ENCODE measurements at regions not wholly inside any gene's neighbourhood (a gene's known extent, or its start where the extent isn't known, plus 50 kb on each side); places are given as distances from the start of the nearest gene placed in this dataset.
"Not testable (repeated sequence)": the region's sequence is repeated elsewhere in the genome, so short reads cannot be mapped to it uniquely, and the experiment has no call there.

GRCh38 chr21:20451046-20451445, 547.2 kb upstream of the NCAM2 start:
- no peak for DNase-seq

- DNase-seq, result no peak
These were observed 545.3 kb upstream of the NCAM2 start for GRCh38 chr21:20452935-20453334.

GRCh38 chr21:20459838-20460237, 538.4 kb upstream of the NCAM2 start:
- DNase-seq, result no peak

- DNase-seq, result no peak
These were observed 534.8 kb upstream of the NCAM2 start for GRCh38 chr21:20463362-20463761.

- DNase-seq, result no peak
These were observed 528.8 kb upstream of the NCAM2 start for GRCh38 chr21:20469361-20469760.

- no peak for DNase-seq
These were observed 511.9 kb upstream of the NCAM2 start for GRCh38 chr21:20486303-20486702.

- DNase-seq, result not testable (repeated sequence)
These were observed 495.3 kb upstream of the NCAM2 start for GRCh38 chr21:20502915-20503314.

- no peak for DNase-seq
These were observed 490.4 kb upstream of the NCAM2 start for GRCh38 chr21:20507783-20508182.

GRCh38 chr21:20511216-20511880, 486.9 kb upstream of the NCAM2 start:
- DNase-seq, result no peak

GRCh38 chr21:20515446-20515845, 482.8 kb upstream of the NCAM2 start:
- DNase-seq, result no peak

- no peak for DNase-seq
These were observed 479.1 kb upstream of the NCAM2 start for GRCh38 chr21:20519076-20519475.

GRCh38 chr21:20522611-20523010, 475.6 kb upstream of the NCAM2 start:
- no peak for DNase-seq

GRCh38 chr21:20523191-20523590, 475.0 kb upstream of the NCAM2 start:
- DNase-seq, result no peak

GRCh38 chr21:20527731-20528460, 470.3 kb upstream of the NCAM2 start:
- no peak for DNase-seq

- no peak for DNase-seq
These were observed 461.1 kb upstream of the NCAM2 start for GRCh38 chr21:20537130-20537529.

- DNase-seq, result no peak
These were observed 460.1 kb upstream of the NCAM2 start for GRCh38 chr21:20538039-20538658.

- no peak for DNase-seq
These were observed 452.8 kb upstream of the NCAM2 start for GRCh38 chr21:20545454-20545853.

- DNase-seq, result no peak
These were observed 446.3 kb upstream of the NCAM2 start for GRCh38 chr21:20551939-20552338.

GRCh38 chr21:20554785-20555184, 443.4 kb upstream of the NCAM2 start:
- DNase-seq, result no peak

GRCh38 chr21:20570824-20571232, 427.4 kb upstream of the NCAM2 start:
- DNase-seq, result no peak

- no peak for DNase-seq
These were observed 425.6 kb upstream of the NCAM2 start for GRCh38 chr21:20572582-20572981.

- no peak for DNase-seq
These were observed 416.8 kb upstream of the NCAM2 start for GRCh38 chr21:20581361-20581760.

- no peak for DNase-seq
These were observed 406.9 kb upstream of the NCAM2 start for GRCh38 chr21:20591284-20591683.

GRCh38 chr21:20592463-20592862, 405.7 kb upstream of the NCAM2 start:
- no peak for DNase-seq

All from NCI-H1436 (cell line).